ENCODE measurements at regions not wholly inside any gene's neighbourhood (a gene's known extent, or its start where the extent isn't known, plus 50 kb on each side); places are given as distances from the start of the nearest gene placed in this dataset.

GRCh38 chr9:103658156-103658555, 436.0 kb upstream of the SMC2 start:
- TF ChIP-seq, protein P1, sequence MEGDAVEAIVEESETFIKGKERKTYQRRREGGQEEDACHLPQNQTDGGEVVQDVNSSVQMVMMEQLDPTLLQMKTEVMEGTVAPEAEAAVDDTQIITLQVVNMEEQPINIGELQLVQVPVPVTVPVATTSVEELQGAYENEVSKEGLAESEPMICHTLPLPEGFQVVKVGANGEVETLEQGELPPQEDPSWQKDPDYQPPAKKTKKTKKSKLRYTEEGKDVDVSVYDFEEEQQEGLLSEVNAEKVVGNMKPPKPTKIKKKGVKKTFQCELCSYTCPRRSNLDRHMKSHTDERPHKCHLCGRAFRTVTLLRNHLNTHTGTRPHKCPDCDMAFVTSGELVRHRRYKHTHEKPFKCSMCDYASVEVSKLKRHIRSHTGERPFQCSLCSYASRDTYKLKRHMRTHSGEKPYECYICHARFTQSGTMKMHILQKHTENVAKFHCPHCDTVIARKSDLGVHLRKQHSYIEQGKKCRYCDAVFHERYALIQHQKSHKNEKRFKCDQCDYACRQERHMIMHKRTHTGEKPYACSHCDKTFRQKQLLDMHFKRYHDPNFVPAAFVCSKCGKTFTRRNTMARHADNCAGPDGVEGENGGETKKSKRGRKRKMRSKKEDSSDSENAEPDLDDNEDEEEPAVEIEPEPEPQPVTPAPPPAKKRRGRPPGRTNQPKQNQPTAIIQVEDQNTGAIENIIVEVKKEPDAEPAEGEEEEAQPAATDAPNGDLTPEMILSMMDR (IDR thresholded peaks at IDR 0.05), result no peak
- TF ChIP-seq POLR2A (IDR thresholded peaks at IDR 0.05), result no peak
- intact Hi-C loops (cut with DNase I), result no loop called here
- Histone ChIP-seq H3K4me3 (no peak overlapping the region), H3K27me3 (no peaks in the 10 kb centered on the region), H3K9me3 (replicated peaks in 1 of 3) (peaks cover 0 to 3% (median 0%) of the 10 kb centered on the region in 3 donors), H3K4me1 (replicated peaks in 1 of 2) (no peaks in the 10 kb centered on the region), H3K36me3 (replicated peaks in 1 of 2) (no peaks in the 10 kb centered on the region), H3K27ac (no peak overlapping the region)
- WGBS, 4 donors, result 88 to 99% (median 91%) methylated on average over 5 of the region's 5 CpGs; no CpG with 5 or more reads in 1 of the 4 donors
- DNase-seq, result no peak

- intact Hi-C loops (cut with DNase I), result no loop called here
- TF ChIP-seq POLR2A (IDR thresholded peaks at IDR 0.05), result no peak
- TF ChIP-seq, protein P1 (IDR thresholded peaks at IDR 0.05), result no peak
- Histone ChIP-seq H3K4me3 (no peak overlapping the region), H3K27ac (no peak overlapping the region), H3K27me3 (no peaks in the 10 kb centered on the region), H3K9me3 (replicated peaks in 1 of 3) (peaks cover 0 to 3% (median 0%) of the 10 kb centered on the region in 3 donors), H3K36me3 (replicated peaks in 1 of 2) (no peaks in the 10 kb centered on the region), H3K4me1 (replicated peaks in 1 of 2) (no peaks in the 10 kb centered on the region)
- DNase-seq, result no peak
- WGBS, 4 donors, result 74 to 84% (median 80%) methylated on average over 6 of the region's 6 CpGs
Observed at GRCh38 chr9:103660830-103661229, 433.3 kb upstream of the SMC2 start.

DNA sequence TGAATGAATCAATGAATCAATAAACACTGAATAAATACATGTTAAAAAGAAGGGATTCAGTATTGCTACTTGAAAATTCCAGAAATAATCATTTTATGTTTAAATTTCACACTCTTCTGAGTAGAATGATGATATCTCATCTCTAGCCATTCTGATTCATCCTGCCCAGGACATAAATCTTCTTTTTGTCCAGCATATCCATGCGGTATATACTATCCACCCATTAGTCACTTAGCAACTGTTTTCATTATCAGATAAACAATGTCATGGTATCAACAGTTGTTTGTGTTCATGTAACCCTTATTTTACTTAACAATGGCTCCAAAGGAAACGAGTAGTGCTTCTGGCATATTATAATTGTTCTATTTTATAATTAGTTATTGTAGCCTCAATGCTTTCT, 432.4 kb upstream of the SMC2 start:
- no peak for DNase-seq
- no peak for TF ChIP-seq POLR2A (IDR thresholded peaks at IDR 0.05)
- TF ChIP-seq, protein P1 (IDR thresholded peaks at IDR 0.05), result no peak
- 32 to 52% (median 44%) methylated on average over 2 of the region's 2 CpGs for WGBS, 4 donors
- intact Hi-C loops (cut with DNase I), result no loop called here
- H3K27me3 ChIP-seq, result no peaks in the 10 kb centered on the region
- H3K4me1 ChIP-seq (replicated peaks in 1 of 2), result no peaks in the 10 kb centered on the region
- H3K27ac ChIP-seq, result no peak overlapping the region
- no peaks in the 10 kb centered on the region for H3K36me3 ChIP-seq (replicated peaks in 1 of 2)
- peaks cover 0 to 3% (median 0%) of the 10 kb centered on the region in 3 donors for H3K9me3 ChIP-seq (replicated peaks in 1 of 3)
- H3K4me3 ChIP-seq, result no peak overlapping the region

GRCh38 chr9:103669296-103669695, 424.8 kb upstream of the SMC2 start:
- Histone ChIP-seq H3K36me3 (replicated peaks in 1 of 2) (no peaks in the 10 kb centered on the region), H3K4me1 (replicated peaks in 1 of 2) (no peaks in the 10 kb centered on the region), H3K27me3 (no peaks in the 10 kb centered on the region), H3K27ac (no peak overlapping the region), H3K9me3 (replicated peaks in 1 of 3) (no peaks in the 10 kb centered on the region), H3K4me3 (no peak overlapping the region)
- WGBS, 4 donors, result 87 to 95% (median 92%) methylated on average over 1 of the region's 1 CpG
- no peak for DNase-seq
- intact Hi-C loops (cut with DNase I), result no loop called here
- no peak for TF ChIP-seq POLR2A (IDR thresholded peaks at IDR 0.05)
- TF ChIP-seq, protein P1 (IDR thresholded peaks at IDR 0.05), result no peak

All from adrenal gland (tissue), 9 donors.